Aorta (tissue), 5 donors: ENCODE measurements at regions not wholly inside any gene's neighbourhood (a gene's known extent, or its start where the extent isn't known, plus 50 kb on each side); places are given as distances from the start of the nearest gene placed in this dataset.
A peak's percentile ranks its signal among the peaks of the same experiment; 100 is the strongest.

ENCODE experiments used
- ATAC-seq: fragments of 200-7000 bp; cut with Tn5 transposase; one replicate; pipeline ENCODE4 v1.9.1; 2022; ENCODE audit warnings: moderate library complexity; ENCODE audit not compliant: low FRiP score
- DNase-seq, 2 donors: peaks; one replicate each; pipeline ENCODE4 v3.0.0-alpha.2; 2020
- H3K27ac ChIP-seq, 2 donors: one replicate each; pipeline ENCODE4 v1.5.1; 2013; ENCODE audit warnings: low read length in 2 of 2, mild to moderate bottlenecking in 2 of 2, moderate library complexity in 2 of 2, control low read depth in 1 of 2, inconsistent platforms in 1 of 2, low read depth in 1 of 2
- H3K27me3 ChIP-seq, 2 donors: one replicate each; pipeline ENCODE4 v1.6.1; 2013; ENCODE audit warnings: control low read depth in 1 of 2, low read length in 1 of 2, mild to moderate bottlenecking in 1 of 2, moderate library complexity in 1 of 2; ENCODE audit not compliant: insufficient read depth in 2 of 2, control insufficient read depth in 1 of 2
- H3K36me3 ChIP-seq, 2 donors: one replicate each; pipeline ENCODE4 v1.6.1; 2013; ENCODE audit warnings: control low read depth in 1 of 2, low read length in 1 of 2, mild to moderate bottlenecking in 1 of 2; ENCODE audit not compliant: insufficient read depth in 2 of 2, control insufficient read depth in 1 of 2
- H3K4me1 ChIP-seq, 2 donors: one replicate each; pipeline ENCODE4 v1.6.1; 2013; ENCODE audit warnings: low read length in 2 of 2, control low read depth in 1 of 2, mild to moderate bottlenecking in 1 of 2, moderate library complexity in 1 of 2; ENCODE audit not compliant: insufficient read depth in 2 of 2, control insufficient read depth in 1 of 2
- H3K4me3 ChIP-seq, 2 donors: one replicate each; pipeline ENCODE4 v1.5.1; 2013; ENCODE audit warnings: low read length in 2 of 2, control low read depth in 1 of 2, mild to moderate bottlenecking in 1 of 2
- H3K9me3 ChIP-seq: one replicate; pipeline ENCODE4 v1.6.1; 2013; ENCODE audit warnings: mild to moderate bottlenecking, low read length; ENCODE audit not compliant: control insufficient read depth
- WGBS, 2 donors: extraction: QIAGEN DNeasy Blood & Tissue Kit; methylation state at CpG; one replicate each; pipeline ENCODE4 v1.1.7; 2013; 5-methylcytosine and 5-hydroxymethylcytosine counted together
- intact Hi-C, 2 donors: fragments of 100-400 bp; cut with DNase I; formaldehyde crosslinking; loops; one replicate each; pipeline versions ENCODE4 v1.14.2 to v1.15.0; 2022
- donor health status: healthy with polysubstance abuse.
- donor health status: Bipolar disorder and iron deficiency.
- donor health status: DM: no; HTN: no; CAD: no.
- donor health status: DM: no; HTN: no; CAD: no.
- donor health status: DM: yes; HTN: yes; CAD: no.

DNA sequence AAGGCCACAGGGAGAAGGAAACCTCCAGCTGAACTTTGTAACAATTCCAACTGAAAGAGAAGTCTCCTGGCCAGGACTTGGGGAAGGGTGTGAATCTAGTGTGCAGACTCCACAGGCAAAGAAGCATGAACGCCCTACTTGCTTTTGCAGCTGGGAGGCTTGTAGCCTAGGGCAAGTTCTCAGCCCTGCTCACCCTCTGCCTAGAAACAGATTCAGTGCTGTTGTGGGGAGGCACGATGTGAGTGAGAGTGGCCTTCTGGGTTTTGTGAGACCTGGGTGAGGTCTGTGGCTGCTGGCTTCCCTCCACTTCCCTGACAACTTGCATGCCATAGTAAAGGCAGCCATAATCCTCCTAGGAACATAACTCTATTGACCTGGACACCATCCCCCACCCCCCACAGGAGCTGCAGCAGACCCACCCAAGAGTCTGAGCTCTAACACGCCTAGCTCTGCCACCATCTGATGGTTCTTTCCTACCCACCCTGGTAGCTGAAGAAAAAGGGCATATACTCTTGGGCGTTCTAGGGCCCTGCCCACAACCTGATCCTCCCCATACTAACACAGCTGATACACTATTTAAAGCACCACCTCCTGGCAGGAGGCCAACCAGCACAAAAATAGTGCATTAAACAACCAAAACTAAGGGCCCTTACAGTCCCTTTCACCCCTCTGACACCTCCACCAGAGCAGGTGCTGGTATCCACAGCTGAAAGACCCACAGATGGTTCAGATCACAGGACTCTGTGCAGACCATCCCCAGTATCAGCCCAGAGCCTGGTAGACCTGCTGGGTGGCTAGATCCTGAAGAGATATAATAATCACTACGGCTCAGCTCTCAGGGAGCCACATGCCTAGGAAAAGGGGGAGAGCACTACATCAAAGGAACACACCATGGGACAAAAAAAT, 426.5 kb downstream of the IGSF11 start:
- peaks cover 4% of the 10 kb centered on the region for H3K9me3 ChIP-seq
- H3K27ac ChIP-seq, result no peak overlapping the region
- intact Hi-C loops, result no loop called here
- DNase-seq (no peak), ATAC-seq (no peak)
- 79 to 85% methylated on average over 5 of the region's 5 CpGs for WGBS, 2 donors
- no peaks in the 10 kb centered on the region for H3K27me3 ChIP-seq
- H3K4me3 ChIP-seq, result no peak overlapping the region
- H3K36me3 ChIP-seq, result no peaks in the 10 kb centered on the region
- H3K4me1 ChIP-seq, result no peaks in the 10 kb centered on the region

DNA sequence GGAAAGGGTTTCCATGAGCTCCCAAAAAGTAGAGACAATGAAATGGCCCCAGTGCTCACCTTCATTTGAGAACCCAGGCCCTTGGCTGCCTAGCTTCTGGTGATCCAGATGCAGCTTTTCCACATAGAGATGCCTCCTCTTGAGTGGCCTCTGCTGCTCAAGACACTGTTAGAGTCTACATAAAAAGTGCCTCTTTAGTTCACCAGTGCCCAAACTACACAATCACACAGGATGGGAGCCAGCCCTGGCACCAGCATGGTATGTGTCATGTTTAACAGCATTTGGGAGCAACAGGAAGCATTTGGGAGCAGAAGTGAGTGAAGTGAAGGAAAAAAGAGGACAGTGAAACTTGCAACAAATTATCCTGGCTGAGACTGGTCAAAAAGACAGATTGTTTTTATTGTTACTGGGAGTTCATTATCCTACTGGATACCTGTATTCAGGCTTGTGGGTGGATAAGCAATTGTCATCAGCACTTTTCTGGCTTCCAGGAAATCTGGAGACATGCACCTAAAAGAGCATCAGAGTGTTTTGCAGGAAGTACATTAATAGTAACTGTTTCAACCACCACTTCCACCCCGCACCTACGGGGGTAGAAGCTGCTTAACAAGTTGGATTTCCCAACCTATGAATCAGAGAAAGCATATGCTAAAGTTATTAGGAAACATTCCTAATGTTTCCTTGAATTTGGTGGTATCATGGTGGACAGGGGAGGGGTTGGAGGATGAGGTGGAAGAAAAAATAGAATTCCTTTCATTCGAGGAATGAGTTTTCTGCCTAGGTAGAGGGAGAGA, 416.2 kb downstream of the IGSF11 start:
- WGBS, 2 donors, result 36 to 45% methylated on average over 3 of the region's 3 CpGs
- H3K27ac ChIP-seq, result no peak overlapping the region
- no peaks in the 10 kb centered on the region for H3K27me3 ChIP-seq
- peaks cover 1% of the 10 kb centered on the region for H3K9me3 ChIP-seq
- no peak overlapping the region for H3K4me3 ChIP-seq
- H3K4me1 ChIP-seq, result no peaks in the 10 kb centered on the region
- intact Hi-C loops, result no loop called here
- ATAC-seq (no peak), DNase-seq (no peak)
- no peaks in the 10 kb centered on the region for H3K36me3 ChIP-seq

DNA sequence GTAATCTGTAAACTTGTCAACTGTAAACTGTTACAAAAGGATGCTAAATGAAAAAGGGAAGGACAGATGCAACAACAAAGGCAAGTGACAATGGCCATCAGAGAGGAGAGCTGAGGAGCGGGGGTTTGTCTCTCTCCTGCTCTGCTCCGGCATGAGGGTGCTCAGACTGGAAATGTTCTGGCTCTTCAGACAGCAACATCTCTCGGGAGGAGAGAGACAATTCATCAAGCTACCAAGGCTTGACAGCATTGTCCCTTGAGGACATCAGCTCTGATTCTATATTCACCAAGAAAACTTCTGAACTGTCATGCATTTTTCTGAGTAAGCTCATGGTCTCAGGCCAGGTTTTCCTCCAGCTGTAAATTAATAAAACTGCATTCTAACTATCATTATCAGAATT, 408.2 kb downstream of the IGSF11 start:
- ATAC-seq (no peak), DNase-seq (no peak)
- Histone ChIP-seq H3K36me3 (no peaks in the 10 kb centered on the region), H3K9me3 (no peaks in the 10 kb centered on the region), H3K27ac (no peak overlapping the region), H3K4me1 (no peaks in the 10 kb centered on the region), H3K27me3 (no peaks in the 10 kb centered on the region), H3K4me3 (no peak overlapping the region)
- WGBS, 2 donors, result 23 to 52% methylated on average over 3 of the region's 3 CpGs
- intact Hi-C loops, result no loop called here

DNA sequence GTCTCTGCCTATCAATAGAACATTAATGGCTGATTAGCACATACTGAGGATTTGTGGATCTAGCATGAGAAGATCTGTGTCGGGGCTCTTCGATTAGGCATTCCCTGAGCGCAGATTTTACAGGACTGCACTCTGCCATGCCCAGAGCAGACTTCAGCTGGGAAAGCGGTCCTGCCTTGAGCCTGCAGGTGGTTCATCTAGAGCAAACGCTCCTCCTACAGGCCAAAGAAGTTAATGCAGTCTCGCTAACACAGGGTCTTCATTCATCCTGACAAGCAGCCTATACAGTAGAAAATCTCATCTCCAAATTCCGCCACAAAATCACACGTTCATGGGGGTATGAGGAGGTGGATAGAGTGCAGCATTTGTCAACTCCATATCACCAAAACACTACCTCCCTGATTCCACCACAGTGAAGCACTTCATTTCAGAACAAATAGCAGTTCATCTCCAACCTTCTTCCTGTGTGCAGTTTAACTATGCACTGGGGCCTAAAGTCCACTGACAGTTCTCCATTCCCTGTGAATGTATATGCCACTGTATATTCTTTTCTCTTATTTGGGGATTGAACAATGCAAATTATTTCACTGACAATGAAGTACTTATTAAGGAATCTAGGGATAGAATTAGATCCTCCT, 405.8 kb downstream of the IGSF11 start:
- DNase-seq (no peak), ATAC-seq (peak; percentile 62)
- Histone ChIP-seq H3K4me3 (no peak overlapping the region), H3K9me3 (no peaks in the 10 kb centered on the region), H3K4me1 (no peaks in the 10 kb centered on the region), H3K36me3 (no peaks in the 10 kb centered on the region), H3K27me3 (no peaks in the 10 kb centered on the region), H3K27ac (no peak overlapping the region)
- 5% methylated on average over 8 of the region's 8 CpGs for WGBS, 2 donors
- intact Hi-C loops, result no loop called here

DNA sequence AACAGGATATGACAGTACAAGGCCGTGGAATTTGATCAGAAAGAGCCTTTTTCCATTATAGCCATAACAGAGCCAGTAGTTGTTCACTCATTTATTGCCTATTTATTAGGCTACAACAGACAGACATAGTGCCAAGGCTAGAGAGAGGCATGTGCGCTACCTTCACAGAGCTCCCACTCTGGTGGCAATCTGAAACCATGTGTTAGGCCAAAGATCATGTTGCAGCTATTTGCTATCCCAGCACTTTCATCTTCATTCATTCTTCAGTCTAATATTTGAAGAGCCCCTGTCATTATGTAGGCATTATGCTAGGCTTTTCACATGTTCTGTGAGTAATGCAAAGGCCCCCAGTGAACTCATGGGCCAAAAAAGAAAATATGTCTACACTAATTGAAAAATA, 404.8 kb downstream of the IGSF11 start:
- no peaks in the 10 kb centered on the region for H3K36me3 ChIP-seq
- no peaks in the 10 kb centered on the region for H3K27me3 ChIP-seq
- no peaks in the 10 kb centered on the region for H3K4me1 ChIP-seq
- intact Hi-C loops, result no loop called here
- 94% methylated on average over 2 of the region's 2 CpGs for WGBS, 2 donors
- H3K4me3 ChIP-seq, result no peak overlapping the region
- no peak for ATAC-seq
- DNase-seq, result no peak
- H3K27ac ChIP-seq, result no peak overlapping the region
- H3K9me3 ChIP-seq, result no peaks in the 10 kb centered on the region

DNA sequence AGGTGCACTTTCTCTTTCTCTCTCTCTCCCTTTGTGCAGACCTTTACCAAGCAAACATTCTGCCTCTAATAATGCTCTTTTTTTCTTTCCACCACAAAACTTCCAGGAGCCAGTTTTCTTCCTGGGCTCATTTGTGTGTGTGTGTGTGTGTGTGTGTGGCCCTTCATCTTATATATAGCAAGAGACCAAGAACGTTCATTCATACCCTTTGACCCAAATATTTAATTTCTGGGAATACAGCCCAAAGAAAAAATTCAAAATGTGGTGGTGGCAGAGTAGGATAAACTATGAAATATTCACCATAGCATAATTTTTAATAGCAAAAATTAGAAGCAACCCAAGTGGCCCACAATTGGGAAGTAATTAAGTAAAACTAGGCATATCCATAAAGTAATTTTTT, 398.9 kb downstream of the IGSF11 start:
- no peak for ATAC-seq
- no peak overlapping the region for H3K4me3 ChIP-seq
- 5 to 8% methylated on average over 1 of the region's 1 CpG for WGBS, 2 donors
- intact Hi-C loops, result no loop called here
- no peak overlapping the region for H3K27ac ChIP-seq
- DNase-seq, result no peak
- no peaks in the 10 kb centered on the region for H3K27me3 ChIP-seq
- H3K4me1 ChIP-seq, result no peaks in the 10 kb centered on the region
- H3K9me3 ChIP-seq, result no peaks in the 10 kb centered on the region
- H3K36me3 ChIP-seq, result no peaks in the 10 kb centered on the region

DNA sequence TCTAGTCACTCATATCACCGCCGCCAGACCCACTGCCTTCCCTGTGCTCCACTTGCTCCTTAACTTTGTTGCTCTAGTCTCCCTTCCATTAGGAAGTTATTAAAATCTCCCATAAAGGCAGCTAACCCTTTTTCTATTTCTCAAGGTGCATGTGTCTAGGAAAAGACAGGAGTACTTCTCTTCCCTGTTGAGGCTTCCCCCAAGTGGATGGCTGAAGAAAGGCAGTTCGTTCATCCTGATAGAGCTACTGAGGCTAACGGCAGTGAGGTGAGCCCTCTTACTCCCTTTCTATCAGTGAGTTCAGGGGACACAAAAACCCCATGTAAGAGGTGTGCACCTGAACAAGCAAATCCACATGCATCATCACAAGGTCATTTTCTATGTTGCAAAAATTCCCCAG, 397.8 kb downstream of the IGSF11 start:
- intact Hi-C loops, result no loop called here
- no peak overlapping the region for H3K4me3 ChIP-seq
- no peak for ATAC-seq
- no peak for DNase-seq
- H3K27ac ChIP-seq, result no peak overlapping the region
- 43 to 50% methylated on average over 4 of the region's 4 CpGs for WGBS, 2 donors
- peaks cover 3% of the 10 kb centered on the region for H3K9me3 ChIP-seq
- no peaks in the 10 kb centered on the region for H3K4me1 ChIP-seq
- no peaks in the 10 kb centered on the region for H3K36me3 ChIP-seq
- no peaks in the 10 kb centered on the region for H3K27me3 ChIP-seq

DNA sequence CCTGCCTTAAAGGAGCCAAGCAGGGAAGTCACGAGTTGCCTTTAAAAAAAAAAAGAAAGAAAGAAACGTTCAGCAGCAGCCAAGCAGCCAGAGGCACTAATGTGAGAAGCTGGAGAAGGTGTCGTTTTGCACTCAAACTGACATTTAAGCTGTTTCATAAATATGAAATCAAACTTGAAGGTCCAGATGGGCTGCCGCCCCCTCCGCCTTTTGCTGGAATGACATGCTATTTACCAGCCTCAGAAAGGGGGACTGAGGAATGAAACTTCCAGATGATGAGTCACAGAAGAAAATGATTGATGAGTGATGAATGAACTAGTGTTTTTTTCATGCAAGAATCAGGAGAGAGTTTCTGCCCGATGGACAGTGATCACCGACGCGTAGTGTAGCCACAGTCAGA, 396.8 kb downstream of the IGSF11 start:
- no peaks in the 10 kb centered on the region for H3K36me3 ChIP-seq
- no peak for ATAC-seq

More for the DNA sequence above, 396.8 kb downstream of the IGSF11 start:
- Histone ChIP-seq H3K9me3 (peaks cover 3% of the 10 kb centered on the region), H3K4me1 (no peaks in the 10 kb centered on the region), H3K4me3 (no peak overlapping the region), H3K27me3 (no peaks in the 10 kb centered on the region), H3K27ac (no peak overlapping the region)
- intact Hi-C loops, result no loop called here
- WGBS, 2 donors, result 49% methylated on average over 9 of the region's 9 CpGs
- no peak for DNase-seq
